Adrenal gland (tissue), 9 donors: ENCODE measurements at regions not wholly inside any gene's neighbourhood (a gene's known extent, or its start where the extent isn't known, plus 50 kb on each side); places are given as distances from the start of the nearest gene placed in this dataset.

Experiments
- DNase-seq, 7 donors: peaks; one replicate each; pipeline ENCODE4 v3.0.0-alpha.2; 2019 to 2020
- H3K27ac ChIP-seq, 5 donors: fragments of 200-600 bp; sonication (generic) in 4 of 5; 1 replicate in 3 of 5; 2 replicates in 2 of 5; pipeline versions ENCODE4 v1.5.1 to v1.8.0; 2016 to 2020; ENCODE audit warnings: mild to moderate bottlenecking in 1 of 5
- H3K27me3 ChIP-seq: fragments of 200-600 bp; 2 replicates; pipeline ENCODE4 v1.8.0; 2021
- H3K36me3 ChIP-seq, 2 donors: fragments of 200-600 bp; replicated peaks in 1 of 2; 1 replicate in 1 of 2; 2 replicates in 1 of 2; pipeline versions ENCODE4 v1.5.1 to v1.8.0; 2018 to 2022
- H3K4me1 ChIP-seq, 2 donors: fragments of 200-600 bp; replicated peaks in 1 of 2; 1 replicate in 1 of 2; 2 replicates in 1 of 2; pipeline versions ENCODE4 v1.5.1 to v1.8.0; 2018 to 2021
- H3K4me3 ChIP-seq, 4 donors: fragments of 200-600 bp; sonication (generic) in 3 of 4; one replicate each; pipeline ENCODE4 v1.5.1; 2016 to 2018
- H3K9me3 ChIP-seq, 3 donors: fragments of 200-600 bp; sonication (generic) in 1 of 3; replicated peaks in 1 of 3; 1 replicate in 2 of 3; 2 replicates in 1 of 3; pipeline versions ENCODE4 v1.5.1 to v1.8.0; 2016 to 2021
- POLR2A ChIP-seq, 2 donors: fragments of 450-650 bp; IDR thresholded peaks; one replicate each; pipeline ENCODE4 v1.6.1; 2017; ENCODE audit warnings: antibody characterized with exemption in 2 of 2, mild to moderate bottlenecking in 2 of 2, moderate library complexity in 1 of 2
- WGBS, 4 donors: extraction: QIAGEN DNeasy Blood & Tissue Kit in 2 of 4; methylation state at CpG; one replicate each; pipeline versions ENCODE4 v1.1.5 to v1.1.7; 2013 to 2017; 5-methylcytosine and 5-hydroxymethylcytosine counted together
- intact Hi-C, 2 donors: fragments of 100-400 bp; cut with DNase I; formaldehyde crosslinking; loops; one replicate each; pipeline versions ENCODE4 v1.14.1 to v1.15.0; 2022 to 2023
- small RNA-seq, 2 donors: library from RNA; depleted of rRNA; stranded (forward); fragments of <200 nt; gene quantifications; one replicate each; pipeline ENCODE3, GENCODE V24; 2016
- TF ChIP-seq, protein P1 (sequence below), 6 experiments: fragments of 450-650 bp in 4 of 6; fragments of 200-600 bp in 2 of 6; sonication (generic) in 1 of 6; IDR thresholded peaks; 1 replicate in 5 of 6; 2 replicates in 1 of 6; pipeline versions ENCODE4 v1.5.1 to v1.8.0; 2016 to 2021; ENCODE audit warnings: antibody characterized with exemption in 6 of 6, mild to moderate bottlenecking in 2 of 6, moderate library complexity in 1 of 6
- donor health status: healthy with polysubstance abuse.
- donor health status: Bipolar disorder and iron deficiency.
- donor health status: DM: yes; HTN: yes; CAD: no.
- donor health status: DM: no; HTN: no; CAD: no.
- donor health status: DM: no; HTN: no; CAD: no.

DNA sequence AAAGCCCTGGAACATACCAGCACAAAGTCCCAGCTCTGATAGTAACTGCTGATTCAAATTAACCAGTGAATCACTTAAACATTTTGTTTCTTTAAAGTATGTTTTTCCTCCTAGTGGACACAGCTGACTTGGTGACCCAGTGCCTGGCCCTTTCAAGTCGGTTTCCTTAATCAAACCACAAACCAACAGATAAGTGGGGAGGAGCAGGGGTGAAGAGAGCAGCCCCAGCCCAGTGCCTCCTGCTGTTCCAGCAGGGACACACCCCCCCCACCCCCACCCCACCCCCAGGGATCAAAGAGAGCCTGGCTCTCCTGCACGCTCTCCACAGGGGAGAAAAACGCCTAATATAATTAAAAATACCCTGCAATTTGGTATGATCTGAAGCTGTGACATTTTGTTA is 55.4 kb upstream of the TBXT start:
- no peak overlapping the region for H3K4me3 ChIP-seq
- H3K9me3 ChIP-seq, result no peaks in the 10 kb centered on the region
- no peaks in the 10 kb centered on the region for H3K36me3 ChIP-seq
- peaks cover 7% of the 10 kb centered on the region for H3K27me3 ChIP-seq
- no peak for DNase-seq
- WGBS, 4 donors, result 18 to 34% (median 31%) methylated on average over 2 to 3 of the region's 3 CpGs
- no peaks in the 10 kb centered on the region for H3K4me1 ChIP-seq
- no peak overlapping the region for H3K27ac ChIP-seq
- intact Hi-C loops, result no loop called here
- TF ChIP-seq POLR2A (IDR thresholded peaks at IDR 0.05), result no peak
- TF ChIP-seq, protein P1, sequence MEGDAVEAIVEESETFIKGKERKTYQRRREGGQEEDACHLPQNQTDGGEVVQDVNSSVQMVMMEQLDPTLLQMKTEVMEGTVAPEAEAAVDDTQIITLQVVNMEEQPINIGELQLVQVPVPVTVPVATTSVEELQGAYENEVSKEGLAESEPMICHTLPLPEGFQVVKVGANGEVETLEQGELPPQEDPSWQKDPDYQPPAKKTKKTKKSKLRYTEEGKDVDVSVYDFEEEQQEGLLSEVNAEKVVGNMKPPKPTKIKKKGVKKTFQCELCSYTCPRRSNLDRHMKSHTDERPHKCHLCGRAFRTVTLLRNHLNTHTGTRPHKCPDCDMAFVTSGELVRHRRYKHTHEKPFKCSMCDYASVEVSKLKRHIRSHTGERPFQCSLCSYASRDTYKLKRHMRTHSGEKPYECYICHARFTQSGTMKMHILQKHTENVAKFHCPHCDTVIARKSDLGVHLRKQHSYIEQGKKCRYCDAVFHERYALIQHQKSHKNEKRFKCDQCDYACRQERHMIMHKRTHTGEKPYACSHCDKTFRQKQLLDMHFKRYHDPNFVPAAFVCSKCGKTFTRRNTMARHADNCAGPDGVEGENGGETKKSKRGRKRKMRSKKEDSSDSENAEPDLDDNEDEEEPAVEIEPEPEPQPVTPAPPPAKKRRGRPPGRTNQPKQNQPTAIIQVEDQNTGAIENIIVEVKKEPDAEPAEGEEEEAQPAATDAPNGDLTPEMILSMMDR (IDR thresholded peaks at IDR 0.05), result no peak

DNA sequence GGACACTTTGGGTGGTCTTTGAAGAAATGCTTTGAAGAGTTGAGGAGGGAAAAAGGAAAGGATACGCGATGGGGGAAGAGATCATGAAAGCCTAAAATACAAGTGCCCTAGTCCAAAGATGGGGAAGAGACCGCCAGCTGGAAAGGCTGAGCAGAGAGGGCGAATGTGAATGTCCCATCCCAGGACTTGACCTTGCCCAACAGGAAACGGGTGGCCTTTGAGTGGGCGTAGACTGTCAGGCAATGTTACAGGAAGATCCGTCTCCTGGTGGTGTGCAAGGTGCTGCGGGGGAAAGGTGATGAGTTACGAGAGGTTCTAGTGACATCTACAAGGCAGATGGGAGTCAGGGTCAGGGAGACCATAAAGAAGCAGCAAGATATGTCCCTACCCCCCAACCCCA is 55.0 kb upstream of the TBXT start:
- H3K4me3 ChIP-seq, result no peak overlapping the region
- H3K36me3 ChIP-seq, result no peaks in the 10 kb centered on the region
- WGBS, 4 donors, result 66 to 75% (median 69%) methylated on average over 9 of the region's 9 CpGs
- no peaks in the 10 kb centered on the region for H3K9me3 ChIP-seq
- intact Hi-C loops, result no loop called here
- no peaks in the 10 kb centered on the region for H3K4me1 ChIP-seq
- TF ChIP-seq POLR2A (IDR thresholded peaks at IDR 0.05), result no peak
- peaks cover 7% of the 10 kb centered on the region for H3K27me3 ChIP-seq
- DNase-seq, result no peak
- H3K27ac ChIP-seq, result no peak overlapping the region

DNA sequence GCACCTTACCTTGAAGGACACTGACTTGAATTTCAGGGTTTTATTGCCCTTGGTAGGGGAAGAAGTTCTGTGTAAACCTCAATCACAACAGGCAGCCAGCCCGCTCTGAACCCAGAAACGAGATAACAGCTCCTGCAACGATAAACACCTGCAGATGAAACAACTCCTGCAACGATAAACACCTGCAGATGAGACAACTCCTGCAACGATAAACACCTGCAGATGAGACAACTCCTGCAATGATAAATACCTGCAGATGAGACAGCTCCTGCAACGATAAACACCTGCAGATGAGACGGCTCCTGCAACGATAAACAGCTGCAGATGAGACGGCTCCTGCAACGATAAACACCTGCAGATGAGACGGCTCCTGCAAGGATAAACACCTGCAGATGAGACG is 54.0 kb upstream of the TBXT start:
- Histone ChIP-seq H3K4me3 (no peak overlapping the region), H3K36me3 (no peaks in the 10 kb centered on the region), H3K4me1 (no peaks in the 10 kb centered on the region), H3K9me3 (no peaks in the 10 kb centered on the region), H3K27ac (no peak overlapping the region), H3K27me3 (peaks cover 7% of the 10 kb centered on the region)
- 62 to 80% (median 78%) methylated on average over 8 to 12 of the region's 12 CpGs for WGBS, 4 donors
- no peak for DNase-seq
- intact Hi-C loops, result no loop called here
- no peak for TF ChIP-seq POLR2A (IDR thresholded peaks at IDR 0.05)
- TF ChIP-seq, protein P1 (IDR thresholded peaks at IDR 0.05), result no peak

DNA sequence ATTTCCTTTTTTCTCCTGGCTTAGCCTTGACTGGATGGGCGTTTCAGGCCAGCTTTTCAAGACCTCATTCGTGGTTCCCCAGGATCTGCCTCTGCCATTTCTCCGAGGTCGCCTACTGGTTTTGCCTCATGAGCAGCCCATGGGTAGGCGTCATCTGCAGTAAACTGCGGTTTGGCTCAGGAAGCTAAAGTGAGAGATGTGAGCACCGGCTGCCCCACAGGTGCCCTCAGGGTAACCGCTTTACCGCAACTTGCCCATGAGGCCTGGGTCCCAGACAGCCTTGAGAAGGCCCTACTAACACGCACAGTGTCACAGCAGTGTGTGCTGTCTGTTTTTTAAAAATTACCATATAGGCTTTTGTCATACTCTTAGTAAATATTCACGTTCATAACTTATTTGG is 53.4 kb upstream of the TBXT start:
- H3K36me3 ChIP-seq, result no peaks in the 10 kb centered on the region
- intact Hi-C loops, result no loop called here
- H3K9me3 ChIP-seq, result no peaks in the 10 kb centered on the region
- no peak for DNase-seq
- H3K27ac ChIP-seq, result no peak overlapping the region
- no peak for TF ChIP-seq POLR2A (IDR thresholded peaks at IDR 0.05)
- TF ChIP-seq, protein P1 (IDR thresholded peaks at IDR 0.05), result no peak
- 81 to 88% (median 84%) methylated on average over 11 of the region's 11 CpGs for WGBS, 4 donors
- H3K27me3 ChIP-seq, result peaks cover 7% of the 10 kb centered on the region
- no peaks in the 10 kb centered on the region for H3K4me1 ChIP-seq
- no peak overlapping the region for H3K4me3 ChIP-seq

Small RNAs in the stretch of these regions (small RNA-seq; reads per million reads assigned to genes)
- 0 reads per million in 2 donors for gene AL121956.5
- 0 reads per million in 2 donors for gene GNG5P1
